GM18909 (cell line): ENCODE measurements at regions not wholly inside any gene's neighbourhood (a gene's known extent, or its start where the extent isn't known, plus 50 kb on each side); places are given as distances from the start of the nearest gene placed in this dataset.
A peak's percentile ranks its signal among the peaks of the same experiment; 100 is the strongest.

Source experiments
- ATAC-seq: cut with Tn5 transposase; IDR thresholded peaks from one replicate; pipeline ENCODE4 v1.9.1; 2021; ENCODE audit warnings: mild to moderate bottlenecking; ENCODE audit not compliant: unreplicated experiment, poor library complexity

- ATAC-seq = no peak
These were observed 167.1 kb upstream of the STK17B start for GRCh38 chr2:196338440-196338839.

DNA sequence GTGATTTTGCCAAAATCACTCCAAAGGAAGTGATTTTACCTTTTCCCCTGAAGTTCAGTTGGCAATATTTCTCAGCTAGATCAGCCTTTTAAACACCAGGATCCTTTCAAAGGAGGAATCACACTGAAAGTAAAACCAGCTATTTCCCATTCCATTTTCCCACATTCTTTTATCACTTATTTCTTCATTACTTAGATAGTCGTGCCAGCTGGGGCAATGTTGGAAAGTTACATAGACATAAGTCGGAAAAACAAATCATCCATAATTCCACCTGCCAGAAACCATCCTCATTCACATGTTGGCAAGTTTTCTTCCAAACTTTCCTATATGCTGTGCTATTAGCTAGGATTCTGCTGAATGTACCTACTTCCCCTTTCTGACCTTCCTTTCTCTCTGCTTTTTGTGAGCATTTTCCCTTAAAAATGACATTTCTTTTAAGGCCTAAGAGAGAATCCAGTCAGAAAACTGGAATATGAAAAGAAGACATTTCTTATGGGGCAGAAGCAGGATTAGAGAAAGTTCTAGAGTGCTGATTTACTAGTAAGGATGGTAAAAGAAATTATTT is 170.0 kb upstream of the STK17B start:
- ATAC-seq = no peak

DNA sequence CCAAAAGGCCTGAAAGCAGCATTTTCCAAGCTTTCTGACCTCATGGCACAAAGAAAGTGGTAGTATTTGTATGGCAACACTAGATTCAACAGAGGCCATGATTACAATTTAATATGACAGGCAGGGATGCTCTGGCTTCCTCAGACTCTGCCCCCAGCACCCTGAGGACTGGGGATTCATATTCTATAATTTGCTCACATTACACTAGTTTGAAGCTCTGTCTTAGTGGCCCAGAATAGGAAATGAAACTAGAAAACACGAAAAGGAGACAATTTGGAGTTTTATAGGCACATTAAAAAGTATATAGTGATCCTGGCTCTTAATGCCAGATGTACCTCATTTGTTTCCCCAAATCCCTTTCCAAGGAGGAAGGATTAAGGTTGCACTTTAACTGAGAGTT is 173.0 kb upstream of the STK17B start:
- no peak for ATAC-seq

DNA sequence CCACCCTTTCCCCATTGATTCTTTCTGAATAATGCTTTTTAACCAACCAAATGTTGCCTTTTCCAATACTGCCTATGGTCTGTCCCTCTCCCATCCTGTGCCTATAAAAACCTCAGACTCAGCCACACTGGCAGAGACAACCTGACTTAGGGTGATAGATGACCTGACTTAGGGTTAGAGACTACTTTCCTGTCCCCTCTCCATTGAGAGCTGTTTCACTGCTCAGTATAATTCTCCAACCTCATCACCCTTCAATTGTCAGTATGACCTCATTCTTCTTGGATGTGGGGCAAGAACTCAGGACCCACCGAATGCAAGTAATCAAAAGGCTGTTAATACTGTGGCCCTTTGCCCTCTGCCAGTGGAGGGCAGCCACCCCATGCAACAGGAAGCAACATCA is 182.3 kb upstream of the STK17B start:
- no peak for ATAC-seq

- no peak for ATAC-seq
These were observed 182.8 kb upstream of the STK17B start for GRCh38 chr2:196354186-196354585.

- no peak for ATAC-seq
These were observed 185.0 kb upstream of the STK17B start for GRCh38 chr2:196356332-196356731.

- ATAC-seq = no peak
These were observed 189.3 kb upstream of the STK17B start for GRCh38 chr2:196360650-196361049.

DNA sequence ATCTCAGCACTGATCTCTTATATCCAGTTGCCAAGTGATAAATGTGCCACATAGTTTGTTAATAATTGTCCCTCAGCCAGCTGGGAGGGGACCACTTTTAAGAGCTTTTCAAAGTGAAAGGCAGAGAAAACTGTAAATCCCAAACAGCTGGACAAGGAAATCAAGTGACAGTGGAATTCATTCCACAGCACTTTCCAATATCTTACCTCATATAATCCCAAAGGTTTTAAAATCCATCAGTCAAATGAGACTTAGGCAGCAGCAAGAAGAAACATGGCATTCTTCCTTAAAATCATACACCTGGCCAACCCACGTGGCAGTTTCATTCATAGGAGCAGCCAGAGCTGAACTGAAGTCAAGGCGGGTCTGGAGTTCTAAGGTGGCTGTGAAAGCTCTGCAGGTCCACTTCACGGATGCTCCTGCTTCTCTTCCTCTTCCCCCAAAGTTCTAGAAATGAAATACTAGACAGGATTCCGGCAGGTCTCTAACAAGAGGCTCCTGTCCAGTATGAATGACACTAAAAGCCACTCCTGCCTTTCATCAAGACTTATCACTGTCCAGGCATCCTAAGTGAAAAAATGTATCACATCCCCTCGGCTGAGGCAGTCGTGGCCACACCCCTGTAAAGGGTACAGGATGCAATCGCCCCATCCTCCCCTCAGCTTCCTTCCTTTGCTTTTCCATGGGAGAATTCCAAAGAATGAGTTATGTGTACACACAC is 190.4 kb upstream of the STK17B start:
- no peak for ATAC-seq

DNA sequence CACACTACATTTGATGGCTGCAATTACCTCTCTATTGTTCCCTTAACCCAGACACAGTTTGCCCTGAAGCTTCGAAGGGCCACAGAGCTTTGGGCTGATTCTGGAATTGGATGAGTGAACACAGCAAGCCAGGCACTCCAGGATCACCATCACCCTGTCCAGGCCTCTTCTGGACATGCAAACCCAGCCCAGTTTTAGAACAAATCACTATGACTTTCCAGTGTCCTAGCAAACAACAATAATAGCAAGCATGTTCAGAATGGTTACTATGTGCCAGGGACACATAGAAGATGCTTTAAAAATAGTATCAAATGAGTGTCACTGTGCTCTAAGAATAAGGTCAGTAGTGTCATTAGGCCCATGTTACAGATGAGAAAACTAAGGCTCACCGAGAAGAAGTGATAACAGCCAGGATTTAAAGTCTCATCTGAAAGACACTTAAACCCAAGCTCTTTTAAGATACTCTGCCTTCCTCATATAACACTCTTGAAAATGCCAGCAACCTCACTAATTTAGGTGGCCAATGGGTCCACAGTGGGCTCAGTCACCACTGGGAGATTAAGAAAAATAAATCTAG is 191.7 kb upstream of the STK17B start:
- ATAC-seq = no peak

- ATAC-seq = no peak
These were observed 193.8 kb upstream of the STK17B start for GRCh38 chr2:196365145-196365544.

DNA sequence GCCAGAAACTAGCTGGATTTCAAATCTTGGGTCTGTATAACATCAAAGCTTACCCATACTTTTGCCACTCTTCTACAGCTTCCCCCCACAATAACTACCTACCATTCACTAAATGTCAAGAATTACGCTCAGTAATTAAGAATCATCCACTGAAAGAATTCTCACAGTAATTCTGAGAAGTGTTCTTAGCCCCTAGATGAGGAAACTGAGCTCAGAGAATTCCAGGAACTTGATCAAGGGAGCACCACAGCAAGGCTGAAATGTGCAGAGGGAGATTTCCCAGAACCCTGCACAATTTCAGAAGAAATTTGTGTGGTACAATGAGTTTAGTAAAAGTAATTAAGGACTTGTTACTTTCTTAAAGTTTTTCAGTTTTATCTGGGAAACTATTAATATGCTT is 194.5 kb upstream of the STK17B start:
- no peak for ATAC-seq

GRCh38 chr2:196367633-196368032 is 196.3 kb upstream of the STK17B start:
- ATAC-seq = no peak

DNA sequence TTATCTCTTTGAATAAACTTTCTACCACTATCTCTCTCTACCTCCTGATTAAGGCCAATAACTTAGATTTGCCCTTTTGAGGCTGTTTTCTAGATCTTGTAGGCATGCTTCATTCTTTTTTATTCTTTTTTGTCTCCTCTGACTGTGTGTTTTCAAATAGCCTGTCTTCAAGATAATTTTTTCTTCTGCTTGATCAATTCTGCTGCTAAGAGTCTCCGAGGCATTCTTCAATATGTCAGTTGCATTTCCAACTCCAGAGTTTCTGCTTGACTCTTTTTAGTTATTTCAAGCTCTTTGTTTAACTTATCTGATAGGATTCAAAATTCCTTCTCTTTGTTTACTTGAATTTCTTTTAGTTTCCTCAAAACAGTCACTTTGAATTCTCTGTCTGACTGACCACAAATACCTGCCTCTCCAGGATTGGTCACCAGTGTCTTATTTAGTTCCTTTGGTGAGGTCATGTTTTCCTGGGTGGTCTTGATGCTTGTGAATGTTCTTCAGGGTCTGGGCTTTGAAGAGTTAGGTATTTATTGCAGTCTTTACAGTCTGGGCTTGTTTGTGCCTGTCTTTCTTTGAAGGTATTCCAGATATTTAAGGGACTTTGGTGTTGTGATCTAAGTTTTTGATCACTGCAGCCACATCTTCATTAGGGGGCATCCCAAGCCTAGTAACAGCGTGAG is 197.3 kb upstream of the STK17B start:
- no peak for ATAC-seq

DNA sequence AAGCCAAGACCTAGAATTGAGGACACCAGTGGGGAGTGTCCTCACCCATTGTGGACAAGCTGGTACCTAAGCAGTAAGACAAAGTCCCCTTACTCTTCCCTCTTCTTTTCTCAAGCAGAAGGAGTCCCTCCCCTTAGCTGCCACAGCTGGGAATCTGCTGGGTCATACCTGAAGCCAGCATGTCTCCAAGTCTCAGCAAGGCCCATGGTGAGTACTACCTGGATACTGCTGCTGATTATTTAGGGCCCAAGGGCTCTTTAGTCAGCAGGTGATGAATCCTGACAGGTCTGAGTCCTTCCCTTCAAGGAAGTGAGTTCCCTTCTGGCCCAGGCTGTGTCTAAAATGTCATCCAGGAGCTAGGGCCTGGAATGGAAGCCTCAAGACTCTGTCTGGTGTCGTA is 198.6 kb upstream of the STK17B start:
- no peak for ATAC-seq

- no peak for ATAC-seq
These were observed 199.0 kb upstream of the STK17B start for GRCh38 chr2:196370381-196370780.

DNA sequence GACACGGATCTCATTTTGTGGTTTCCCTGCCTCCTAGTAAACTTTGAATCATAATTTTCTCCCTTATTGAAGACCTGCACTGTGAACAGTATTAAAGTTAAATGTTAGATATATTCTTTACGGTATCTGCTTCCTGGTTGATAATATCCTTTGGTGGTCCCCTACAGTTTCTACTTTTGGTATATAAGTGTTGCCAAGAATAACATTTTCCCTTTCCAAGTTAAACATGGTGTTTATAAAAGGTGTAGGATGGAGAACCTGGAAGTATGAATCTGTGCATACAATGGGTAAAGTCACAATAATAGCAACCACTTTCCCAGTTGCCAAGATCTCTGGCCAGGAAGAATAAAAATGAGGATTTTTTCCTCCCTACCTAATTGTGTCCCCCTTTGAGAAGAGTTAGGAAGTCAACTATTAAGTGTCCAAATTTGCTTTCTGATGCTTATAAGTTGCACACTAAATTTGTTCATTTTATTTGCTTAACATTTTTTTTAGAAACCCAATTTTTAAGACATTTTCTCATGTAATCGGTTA is 201.0 kb upstream of the STK17B start:
- ATAC-seq = no peak

DNA sequence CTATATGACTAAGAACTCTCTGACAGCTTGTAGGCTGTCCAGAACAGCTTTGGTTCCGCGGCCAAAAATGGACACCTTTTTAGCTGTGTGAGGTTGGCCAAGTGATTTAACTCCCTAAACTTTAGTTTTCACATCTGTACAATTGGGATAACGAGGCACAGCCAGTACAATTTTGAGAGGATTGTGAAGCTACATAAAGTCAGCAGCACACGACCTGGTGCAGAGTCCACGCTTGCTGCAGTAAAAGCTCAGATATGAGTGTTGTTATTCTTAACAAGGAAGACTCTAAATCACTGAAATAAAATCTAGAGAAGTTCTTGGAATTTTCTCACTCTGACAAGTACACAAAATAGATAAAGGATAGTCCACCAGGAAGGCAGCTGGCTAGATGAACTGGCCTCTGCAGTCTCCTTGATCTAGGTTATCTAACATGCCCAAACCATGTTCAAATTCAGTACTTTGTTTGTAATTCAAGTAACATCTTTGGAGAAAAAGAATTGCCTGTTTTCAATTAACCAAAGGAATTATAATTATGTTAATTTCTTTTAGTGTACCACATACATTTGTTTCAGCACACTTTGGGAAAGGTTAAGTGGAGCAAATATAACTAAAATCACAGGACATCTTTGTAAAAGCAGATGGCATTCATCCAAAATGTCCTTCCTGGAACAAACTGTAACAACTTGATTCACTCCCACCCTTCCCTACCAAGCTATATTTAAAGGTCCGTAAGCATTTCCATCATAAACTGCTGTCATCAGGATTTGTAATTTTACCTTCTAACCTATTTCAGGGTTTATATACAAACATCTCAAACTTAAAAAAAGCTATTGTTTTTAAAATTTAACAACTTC is 201.7 kb upstream of the STK17B start:
- ATAC-seq = no peak

- ATAC-seq = peak; percentile 68
These were observed 205.9 kb upstream of the STK17B start for GRCh38 chr2:196376984-196377877.

- no peak for ATAC-seq
These were observed 208.2 kb upstream of the STK17B start for GRCh38 chr2:196379600-196379999.
